GM12878 (cell line): ENCODE measurements at regions not wholly inside any gene's neighbourhood (a gene's known extent, or its start where the extent isn't known, plus 50 kb on each side); places are given as distances from the start of the nearest gene placed in this dataset.

Experiments
- ATAC-seq: fragments of 200-7000 bp; cut with Tn5 transposase; 3 replicates; pipeline ENCODE4 v1.9.1; 2020; ENCODE audit warnings: mild to moderate bottlenecking, moderate library complexity
- BruUV-seq: library from RNA; stranded (reverse); fragments of 400-500 nt; replicated peaks from 2 replicates; lab custom pipeline; 2021; lab: Mats Ljungman, UMichigan
- CTCF ChIA-PET: fragments of 300-600 bp; sonication (Branson Sonifier 250); formaldehyde crosslinking; extraction: SDS; loops from one replicate; lab custom pipeline; 2021; ENCODE audit warnings: inconsistent platforms; lab: Yijun Ruan, JAX
- POLR2A ChIA-PET: fragments of 350-600 bp; formaldehyde crosslinking; extraction: SDS; loops from one replicate; lab custom pipeline; 2021; ENCODE audit warnings: inconsistent platforms; lab: Charles Lee
- RAD21 ChIA-PET: fragments of 300-600 bp; sonication (Branson Sonifier 250); formaldehyde crosslinking; loops from one replicate; lab custom pipeline; 2023; ENCODE audit warnings: antibody characterized with exemption; ENCODE audit not compliant: unreplicated experiment; lab: Charles Lee
- SMC1A ChIA-PET: fragments of 300-600 bp; sonication (Branson Sonifier 250); formaldehyde crosslinking; loops from one replicate; lab custom pipeline; 2023; ENCODE audit not compliant: unreplicated experiment, uncharacterized antibody; lab: Charles Lee
- DNase-seq: peaks from one replicate; pipeline ENCODE4 v3.0.0-alpha.2; 2011; ENCODE audit warnings: low read depth, low spot score
- FAIRE-seq: peaks from 3 replicates; lab custom pipeline; 2011; peaks lifted over from hg19 to GRCh38; lab: Jason Lieb, UNC
- H2AFZ ChIP-seq: 2 replicates; pipeline ENCODE4 v1.6.0; 2011; ENCODE audit warnings: low read depth, low read length, control low read depth; ENCODE audit not compliant: control insufficient read depth
- H3K27ac ChIP-seq: 2 replicates; pipeline ENCODE4 v1.5.1; 2011; ENCODE audit warnings: control low read depth; ENCODE audit not compliant: control insufficient read depth, insufficient read depth
- H3K27me3 ChIP-seq, 2 experiments: replicated peaks in 1 of 2; 2 replicates each; pipeline versions ENCODE4 v1.6.0 to v1.6.1; 2011; ENCODE audit warnings: low read length in 1 of 2; ENCODE audit not compliant: control insufficient read depth in 2 of 2, insufficient read depth in 2 of 2
- H3K36me3 ChIP-seq, 2 experiments: 2 replicates each; pipeline ENCODE4 v1.5.1; 2011; ENCODE audit warnings: low read length in 1 of 2; ENCODE audit not compliant: control insufficient read depth in 2 of 2, insufficient read depth in 2 of 2
- H3K4me1 ChIP-seq: 2 replicates; pipeline ENCODE4 v1.6.1; 2011; ENCODE audit warnings: mild to moderate bottlenecking, low read length, moderate library complexity, mixed read lengths; ENCODE audit not compliant: control insufficient read depth, insufficient read depth
- H3K4me2 ChIP-seq: 2 replicates; pipeline ENCODE4 v1.6.0; 2011; ENCODE audit warnings: control low read depth; ENCODE audit not compliant: control insufficient read depth, insufficient read depth
- H3K4me3 ChIP-seq: fragments of 200-600 bp; sonication (generic); 2 replicates; pipeline ENCODE4 v1.5.1; 2016
- H3K79me2 ChIP-seq: 2 replicates; pipeline ENCODE4 v1.6.0; 2011; ENCODE audit warnings: low read length; ENCODE audit not compliant: control insufficient read depth, insufficient read depth
- H3K9ac ChIP-seq: 2 replicates; pipeline ENCODE4 v1.8.0; 2011; ENCODE audit warnings: low read length, control low read depth, mixed read lengths; ENCODE audit not compliant: control insufficient read depth, insufficient read depth
- H3K9me3 ChIP-seq: replicated peaks from 3 replicates; pipeline ENCODE4 v1.5.1; 2011; ENCODE audit warnings: mild to moderate bottlenecking, low read length; ENCODE audit not compliant: control insufficient read depth, insufficient read depth
- H4K20me1 ChIP-seq: 2 replicates; pipeline ENCODE4 v1.6.0; 2011; ENCODE audit not compliant: control insufficient read depth, insufficient read depth
- ASH2L ChIP-seq: fragments of 300-600, 200-600 bp; sonication (generic); IDR thresholded peaks from 2 replicates; pipeline ENCODE4 v1.6.1; 2017; ENCODE audit warnings: low read depth, mild to moderate bottlenecking, borderline replicate concordance
- CREM ChIP-seq: IDR thresholded peaks from 2 replicates; pipeline ENCODE4 v1.6.1; 2014; ENCODE audit warnings: antibody characterized with exemption, low read depth
- HDGF ChIP-seq: fragments of 450-650 bp; IDR thresholded peaks from 2 replicates; pipeline ENCODE4 v1.6.1; 2016; ENCODE audit warnings: antibody characterized with exemption
- KLF5 ChIP-seq: fragments of 450-650 bp; IDR thresholded peaks from 2 replicates; pipeline ENCODE4 v1.6.1; 2014; ENCODE audit warnings: mild to moderate bottlenecking; ENCODE audit not compliant: partially characterized antibody
- NFXL1 ChIP-seq: fragments of 450-650 bp; IDR thresholded peaks from 2 replicates; pipeline ENCODE4 v1.6.1; 2017; ENCODE audit warnings: antibody characterized with exemption, mild to moderate bottlenecking, borderline replicate concordance
- POLR2AphosphoS2 ChIP-seq: IDR thresholded peaks from 2 replicates; pipeline ENCODE4 v1.6.1; 2011; ENCODE audit warnings: low read depth, mild to moderate bottlenecking, low read length, improper control_type of control experiment, moderate library complexity
- TCF3 ChIP-seq: IDR thresholded peaks from 2 replicates; pipeline ENCODE4 v1.6.1; 2012; ENCODE audit warnings: low read depth, mild to moderate bottlenecking, low read length, borderline replicate concordance; ENCODE audit not compliant: insufficient read depth
- ZBED1 ChIP-seq: IDR thresholded peaks from 2 replicates; pipeline ENCODE4 v1.6.1; 2016; ENCODE audit warnings: borderline replicate concordance
- ZNF274 ChIP-seq: IDR thresholded peaks from one replicate; pipeline ENCODE4 v1.8.0; 2011; ENCODE audit not compliant: insufficient read length, insufficient read depth
- WGBS: methylation state at CpG from one replicate; pipeline ENCODE4 v1.1.6; 2016; ENCODE audit warnings: low lambda C conversion rate; ENCODE audit not compliant: insufficient replicate concordance, insufficient coverage; ENCODE audit errors: missing lambda C conversion rate; 5-methylcytosine and 5-hydroxymethylcytosine counted together
- in situ Hi-C: fragments of 300-500 bp; cut with MboI; formaldehyde crosslinking; loops from 9 replicates; pipeline ENCODE4 v1.14.3; 2018; ENCODE audit warnings: mixed read lengths
- intact Hi-C: fragments of 100-400 bp; cut with micrococcal nuclease; formaldehyde crosslinking; loops from one replicate; pipeline ENCODE4 v1.14.2; 2022; ENCODE audit not compliant: unreplicated experiment
- TF ChIP-seq, protein P1 (sequence below): fragments of 150-350 bp; IDR thresholded peaks from 2 replicates; pipeline ENCODE4 v1.6.1; 2014; ENCODE audit warnings: mild to moderate bottlenecking, low read depth, low read length
- TF ChIP-seq, protein P2 (sequence below): fragments of 450-650 bp; IDR thresholded peaks from 2 replicates; pipeline ENCODE4 v1.6.1; 2016; ENCODE audit warnings: mild to moderate bottlenecking, moderate library complexity, borderline replicate concordance
- TF ChIP-seq, protein P3 (sequence below): IDR thresholded peaks from 2 replicates; pipeline ENCODE4 v1.6.1; 2011; ENCODE audit warnings: low read depth, low read length, improper control_type of control experiment, borderline replicate concordance

DNA sequence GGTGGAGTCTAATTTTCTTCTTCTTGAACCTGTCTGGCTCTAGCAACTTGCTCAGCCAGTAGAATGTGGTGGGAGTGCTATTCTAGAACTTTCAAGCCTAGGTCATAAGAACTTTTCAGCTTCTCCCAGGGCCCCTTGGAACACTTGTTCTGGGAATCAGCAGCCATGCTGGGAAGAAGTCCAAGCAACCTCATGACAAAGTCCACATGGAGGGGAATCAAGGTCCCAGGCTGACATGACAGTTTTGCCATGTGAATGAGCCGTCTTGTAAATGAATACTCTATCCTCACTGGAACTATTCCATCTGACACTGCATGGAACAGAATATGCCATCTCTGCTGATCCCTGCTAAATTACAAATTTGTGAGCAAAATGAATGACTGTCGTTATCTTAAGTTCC is 214.2 kb upstream of the TBX3 start:
- Histone ChIP-seq H3K9ac (no peak overlapping the region), H3K4me2 (no peak overlapping the region), H2AFZ (no peak overlapping the region), H3K36me3 (no peaks in the 10 kb centered on the region), H3K79me2 (no peaks in the 10 kb centered on the region), H3K27ac (no peak overlapping the region), H3K4me1 (no peaks in the 10 kb centered on the region), H3K9me3 (no peaks in the 10 kb centered on the region; the same call in 2 of the 3 replicates), H3K4me3 (no peak overlapping the region), H3K27me3 (no peaks in the 10 kb centered on the region), H4K20me1 (no peaks in the 10 kb centered on the region)
- intact Hi-C loops (no loop called here), in situ Hi-C loops (no loop called here)
- no peak for ATAC-seq
- 5% methylated on average over 2 of the region's 2 CpGs for whole genome bisulfite sequencing
- no TSS peak for BruUV-seq
- no peak for TF ChIP-seq TCF3
- TF ChIP-seq, protein P1, sequence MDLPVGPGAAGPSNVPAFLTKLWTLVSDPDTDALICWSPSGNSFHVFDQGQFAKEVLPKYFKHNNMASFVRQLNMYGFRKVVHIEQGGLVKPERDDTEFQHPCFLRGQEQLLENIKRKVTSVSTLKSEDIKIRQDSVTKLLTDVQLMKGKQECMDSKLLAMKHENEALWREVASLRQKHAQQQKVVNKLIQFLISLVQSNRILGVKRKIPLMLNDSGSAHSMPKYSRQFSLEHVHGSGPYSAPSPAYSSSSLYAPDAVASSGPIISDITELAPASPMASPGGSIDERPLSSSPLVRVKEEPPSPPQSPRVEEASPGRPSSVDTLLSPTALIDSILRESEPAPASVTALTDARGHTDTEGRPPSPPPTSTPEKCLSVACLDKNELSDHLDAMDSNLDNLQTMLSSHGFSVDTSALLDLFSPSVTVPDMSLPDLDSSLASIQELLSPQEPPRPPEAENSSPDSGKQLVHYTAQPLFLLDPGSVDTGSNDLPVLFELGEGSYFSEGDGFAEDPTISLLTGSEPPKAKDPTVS = no peak
- TF ChIP-seq POLR2AphosphoS2 = no peak
- TF ChIP-seq ZNF274 = no peak
- no peak for TF ChIP-seq HDGF
- DNase-seq = no peak
- RAD21 ChIA-PET = no interaction called here
- SMC1A ChIA-PET = no interaction called here
- no peak for FAIRE-seq
- POLR2A ChIA-PET = no interaction called here
- CTCF ChIA-PET = no interaction called here

DNA sequence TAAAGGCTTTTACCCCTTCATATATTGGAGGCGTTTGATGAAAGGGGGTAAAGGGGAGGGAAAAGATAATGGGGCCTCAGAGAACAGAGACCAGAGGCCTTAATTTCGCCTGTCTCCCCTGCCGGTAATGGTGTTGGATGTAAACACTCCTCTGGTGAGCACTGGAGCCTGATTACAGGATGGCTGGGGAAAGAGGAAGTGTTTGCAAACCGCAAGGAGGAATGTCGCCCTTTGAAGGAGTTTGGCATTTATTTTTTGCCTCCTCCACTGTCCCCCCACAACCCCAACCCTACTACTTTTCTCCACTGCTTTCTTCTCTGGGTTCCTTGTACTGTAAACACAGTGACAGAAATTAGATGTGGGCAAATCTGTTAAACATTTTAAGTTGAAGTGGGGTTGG is 211.9 kb upstream of the TBX3 start:
- H3K4me1 ChIP-seq = no peaks in the 10 kb centered on the region
- POLR2A ChIA-PET = no interaction called here
- 49% methylated on average over 5 of the region's 5 CpGs for WGBS
- H3K79me2 ChIP-seq = no peaks in the 10 kb centered on the region
- H3K9me3 ChIP-seq = no peaks in the 10 kb centered on the region; the same call in 2 of the 3 replicates
- H3K27ac ChIP-seq = no peak overlapping the region
- RAD21 ChIA-PET = no interaction called here
- no peak for DNase-seq
- H4K20me1 ChIP-seq = no peaks in the 10 kb centered on the region
- H2AFZ ChIP-seq = no peak overlapping the region
- no peak for FAIRE-seq
- ATAC-seq = no peak
- H3K27me3 ChIP-seq = no peaks in the 10 kb centered on the region
- SMC1A ChIA-PET = no interaction called here
- CTCF ChIA-PET = no interaction called here
- intact Hi-C loops (no loop called here), in situ Hi-C loops (no loop called here)
- no peak overlapping the region for H3K4me3 ChIP-seq
- no TSS peak for BruUV-seq
- H3K9ac ChIP-seq = no peak overlapping the region
- H3K4me2 ChIP-seq = no peak overlapping the region
- no peaks in the 10 kb centered on the region for H3K36me3 ChIP-seq
- TF ChIP-seq ASH2L (no peak), NFXL1 (no peak), ZBED1 (no peak), CREM (no peak), KLF5 (no peak)
- TF ChIP-seq, protein P2, sequence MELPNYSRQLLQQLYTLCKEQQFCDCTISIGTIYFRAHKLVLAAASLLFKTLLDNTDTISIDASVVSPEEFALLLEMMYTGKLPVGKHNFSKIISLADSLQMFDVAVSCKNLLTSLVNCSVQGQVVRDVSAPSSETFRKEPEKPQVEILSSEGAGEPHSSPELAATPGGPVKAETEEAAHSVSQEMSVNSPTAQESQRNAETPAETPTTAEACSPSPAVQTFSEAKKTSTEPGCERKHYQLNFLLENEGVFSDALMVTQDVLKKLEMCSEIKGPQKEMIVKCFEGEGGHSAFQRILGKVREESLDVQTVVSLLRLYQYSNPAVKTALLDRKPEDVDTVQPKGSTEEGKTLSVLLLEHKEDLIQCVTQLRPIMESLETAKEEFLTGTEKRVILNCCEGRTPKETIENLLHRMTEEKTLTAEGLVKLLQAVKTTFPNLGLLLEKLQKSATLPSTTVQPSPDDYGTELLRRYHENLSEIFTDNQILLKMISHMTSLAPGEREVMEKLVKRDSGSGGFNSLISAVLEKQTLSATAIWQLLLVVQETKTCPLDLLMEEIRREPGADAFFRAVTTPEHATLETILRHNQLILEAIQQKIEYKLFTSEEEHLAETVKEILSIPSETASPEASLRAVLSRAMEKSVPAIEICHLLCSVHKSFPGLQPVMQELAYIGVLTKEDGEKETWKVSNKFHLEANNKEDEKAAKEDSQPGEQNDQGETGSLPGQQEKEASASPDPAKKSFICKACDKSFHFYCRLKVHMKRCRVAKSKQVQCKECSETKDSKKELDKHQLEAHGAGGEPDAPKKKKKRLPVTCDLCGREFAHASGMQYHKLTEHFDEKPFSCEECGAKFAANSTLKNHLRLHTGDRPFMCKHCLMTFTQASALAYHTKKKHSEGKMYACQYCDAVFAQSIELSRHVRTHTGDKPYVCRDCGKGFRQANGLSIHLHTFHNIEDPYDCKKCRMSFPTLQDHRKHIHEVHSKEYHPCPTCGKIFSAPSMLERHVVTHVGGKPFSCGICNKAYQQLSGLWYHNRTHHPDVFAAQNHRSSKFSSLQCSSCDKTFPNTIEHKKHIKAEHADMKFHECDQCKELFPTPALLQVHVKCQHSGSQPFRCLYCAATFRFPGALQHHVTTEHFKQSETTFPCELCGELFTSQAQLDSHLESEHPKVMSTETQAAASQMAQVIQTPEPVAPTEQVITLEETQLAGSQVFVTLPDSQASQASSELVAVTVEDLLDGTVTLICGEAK = no peak
- TF ChIP-seq, protein P3, sequence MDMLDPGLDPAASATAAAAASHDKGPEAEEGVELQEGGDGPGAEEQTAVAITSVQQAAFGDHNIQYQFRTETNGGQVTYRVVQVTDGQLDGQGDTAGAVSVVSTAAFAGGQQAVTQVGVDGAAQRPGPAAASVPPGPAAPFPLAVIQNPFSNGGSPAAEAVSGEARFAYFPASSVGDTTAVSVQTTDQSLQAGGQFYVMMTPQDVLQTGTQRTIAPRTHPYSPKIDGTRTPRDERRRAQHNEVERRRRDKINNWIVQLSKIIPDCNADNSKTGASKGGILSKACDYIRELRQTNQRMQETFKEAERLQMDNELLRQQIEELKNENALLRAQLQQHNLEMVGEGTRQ = no peak
